ENCODE measurements at regions not wholly inside any gene's neighbourhood (a gene's known extent, or its start where the extent isn't known, plus 50 kb on each side); places are given as distances from the start of the nearest gene placed in this dataset.
A peak's percentile ranks its signal among the peaks of the same experiment; 100 is the strongest.

DNA sequence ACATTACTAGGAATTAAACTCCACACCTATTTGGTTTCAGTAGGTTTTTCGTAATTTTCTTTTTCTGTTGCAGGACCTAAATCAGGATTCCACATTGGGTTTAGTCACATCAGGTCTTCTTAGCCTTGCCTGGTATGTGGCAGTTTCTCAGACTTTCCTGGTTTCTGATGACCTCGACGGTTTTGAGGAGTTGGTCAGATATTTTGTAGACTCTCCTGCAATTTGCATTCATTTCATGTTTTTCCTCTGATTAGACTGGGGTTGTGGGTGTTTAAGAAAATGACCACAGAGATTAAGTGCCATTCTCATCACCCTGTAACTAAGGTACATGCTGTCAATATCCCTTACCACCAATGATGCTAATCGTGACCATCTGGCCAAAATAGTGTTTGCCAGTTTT, 97.3 kb upstream of the ST6GAL2 start:
- Histone ChIP-seq H3K4me1 (no peaks in the 10 kb centered on the region), H3K9me3 (no peaks in the 10 kb centered on the region), H3K27ac (replicated peaks in 1 of 4) (no peak overlapping the region), H3K27me3 (no peaks in the 10 kb centered on the region), H3K36me3 (no peaks in the 10 kb centered on the region), H3K4me3 (no peak overlapping the region)
- no peak for DNase-seq (ENCODE audit: extremely low spot score)
- WGBS = 93% methylated on average over 4 of the region's 4 CpGs
- no peak for TF ChIP-seq EP300 (IDR thresholded peaks at IDR 0.05)
- TF ChIP-seq POLR2AphosphoS5 (IDR thresholded peaks at IDR 0.05) = no peak
- TF ChIP-seq POLR2A (IDR thresholded peaks at IDR 0.05; ENCODE audit: low read depth) = no peak
- TF ChIP-seq CTCF (IDR thresholded peaks at IDR 0.05) = no peak
- intact Hi-C loops (cut with DNase I) = no loop called here

DNA sequence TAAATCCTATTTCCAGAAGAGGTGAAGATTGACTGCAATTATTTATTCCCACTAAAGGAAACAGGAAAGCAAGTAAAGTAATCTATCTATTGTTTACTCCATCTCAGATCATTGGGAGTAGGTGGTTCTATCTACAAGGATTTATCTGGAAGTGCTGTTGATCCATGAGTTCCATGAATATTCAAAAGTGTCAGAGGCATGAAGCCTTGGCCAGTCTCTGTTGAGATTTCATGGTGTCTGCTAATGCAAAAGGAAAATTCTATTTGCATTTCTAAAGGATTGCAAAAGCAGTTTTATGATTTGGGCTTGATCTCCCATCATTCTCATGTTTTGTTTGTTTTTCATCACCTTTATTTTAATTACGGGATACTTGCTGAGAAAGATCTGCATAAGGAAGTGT, 102.4 kb upstream of the ST6GAL2 start:
- Histone ChIP-seq H3K27ac (replicated peaks in 1 of 4) (no peak overlapping the region), H3K9me3 (no peaks in the 10 kb centered on the region), H3K4me1 (no peaks in the 10 kb centered on the region), H3K27me3 (no peaks in the 10 kb centered on the region), H3K36me3 (no peaks in the 10 kb centered on the region), H3K4me3 (no peak overlapping the region)
- intact Hi-C loops (cut with DNase I) = no loop called here
- no peak for TF ChIP-seq POLR2AphosphoS5 (IDR thresholded peaks at IDR 0.05)
- TF ChIP-seq POLR2A (IDR thresholded peaks at IDR 0.05; ENCODE audit: low read depth) = no peak
- WGBS = 84% methylated on average over 1 of the region's 1 CpG
- no peak for DNase-seq (ENCODE audit: extremely low spot score)

GRCh38 chr2:106990297-106990696, 104.3 kb upstream of the ST6GAL2 start:
- H3K4me1 ChIP-seq = peaks cover under 1 to 2% (median 1%) of the 10 kb centered on the region in 4 donors
- no peaks in the 10 kb centered on the region for H3K36me3 ChIP-seq
- peak; percentile 75 for DNase-seq (ENCODE audit: extremely low spot score)
- 56% methylated on average over 3 of the region's 3 CpGs for WGBS
- H3K27me3 ChIP-seq = no peaks in the 10 kb centered on the region
- H3K27ac ChIP-seq (replicated peaks in 1 of 4) = no peak overlapping the region
- TF ChIP-seq POLR2AphosphoS5 (IDR thresholded peaks at IDR 0.05) (no peak), POLR2A (IDR thresholded peaks at IDR 0.05; ENCODE audit: low read depth) (no peak), EP300 (IDR thresholded peaks at IDR 0.05) (no peak), CTCF (IDR thresholded peaks at IDR 0.05) (no peak)
- H3K9me3 ChIP-seq = no peaks in the 10 kb centered on the region
- intact Hi-C loops (cut with DNase I) = no loop called here
- H3K4me3 ChIP-seq = no peak overlapping the region

DNA sequence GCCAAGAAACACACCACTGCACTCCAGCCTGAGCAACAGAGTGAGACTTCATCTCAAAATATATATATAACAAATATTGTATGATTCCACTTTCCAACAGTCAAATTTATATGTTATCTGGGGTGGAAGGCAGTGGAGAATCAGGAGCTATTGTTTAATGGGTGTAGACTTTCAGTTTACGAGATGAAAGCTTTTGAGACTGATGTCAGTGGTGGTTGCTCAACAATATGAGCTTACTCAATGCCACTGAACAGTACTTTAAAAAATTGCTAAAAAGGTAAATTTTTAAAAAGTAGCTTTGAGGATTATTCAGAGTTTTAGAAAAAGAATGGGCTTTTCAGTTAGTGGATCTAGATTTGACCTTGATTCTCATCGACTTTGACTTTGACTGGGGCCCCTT, 105.9 kb upstream of the ST6GAL2 start:
- no peak for TF ChIP-seq CTCF (IDR thresholded peaks at IDR 0.05)
- no peak for TF ChIP-seq POLR2AphosphoS5 (IDR thresholded peaks at IDR 0.05)
- no peak for TF ChIP-seq POLR2A (IDR thresholded peaks at IDR 0.05; ENCODE audit: low read depth)
- no peak for TF ChIP-seq EP300 (IDR thresholded peaks at IDR 0.05)
- 95% methylated on average over 2 of the region's 2 CpGs for WGBS
- intact Hi-C loops (cut with DNase I) = no loop called here
- Histone ChIP-seq H3K27ac (replicated peaks in 1 of 4) (no peak overlapping the region), H3K9me3 (no peaks in the 10 kb centered on the region), H3K27me3 (no peaks in the 10 kb centered on the region), H3K36me3 (no peaks in the 10 kb centered on the region), H3K4me1 (peaks cover 13 to 18% (median 17%) of the 10 kb centered on the region in 4 donors), H3K4me3 (no peak overlapping the region)
- peak; percentile 17 for DNase-seq (ENCODE audit: extremely low spot score)

- intact Hi-C loops (cut with DNase I) = no loop called here
- Histone ChIP-seq H3K27ac (replicated peaks in 1 of 4) (no peak overlapping the region), H3K9me3 (no peaks in the 10 kb centered on the region), H3K27me3 (no peaks in the 10 kb centered on the region), H3K4me1 (peaks cover 16 to 19% (median 18%) of the 10 kb centered on the region in 4 donors), H3K4me3 (no peak overlapping the region), H3K36me3 (no peaks in the 10 kb centered on the region)
- DNase-seq (ENCODE audit: extremely low spot score) = no peak
- 19% methylated on average over 7 of the region's 7 CpGs for WGBS
- TF ChIP-seq EP300 (IDR thresholded peaks at IDR 0.05) = no peak
- no peak for TF ChIP-seq POLR2AphosphoS5 (IDR thresholded peaks at IDR 0.05)
- TF ChIP-seq POLR2A (IDR thresholded peaks at IDR 0.05; ENCODE audit: low read depth) = no peak
- no peak for TF ChIP-seq CTCF (IDR thresholded peaks at IDR 0.05)
Observed at GRCh38 chr2:106995556-106995955, 109.6 kb upstream of the ST6GAL2 start.

Data from esophagus muscularis mucosa (tissue), 4 donors.